ENCODE measurements at regions not wholly inside any gene's neighbourhood (a gene's known extent, or its start where the extent isn't known, plus 50 kb on each side); places are given as distances from the start of the nearest gene placed in this dataset.

DNA sequence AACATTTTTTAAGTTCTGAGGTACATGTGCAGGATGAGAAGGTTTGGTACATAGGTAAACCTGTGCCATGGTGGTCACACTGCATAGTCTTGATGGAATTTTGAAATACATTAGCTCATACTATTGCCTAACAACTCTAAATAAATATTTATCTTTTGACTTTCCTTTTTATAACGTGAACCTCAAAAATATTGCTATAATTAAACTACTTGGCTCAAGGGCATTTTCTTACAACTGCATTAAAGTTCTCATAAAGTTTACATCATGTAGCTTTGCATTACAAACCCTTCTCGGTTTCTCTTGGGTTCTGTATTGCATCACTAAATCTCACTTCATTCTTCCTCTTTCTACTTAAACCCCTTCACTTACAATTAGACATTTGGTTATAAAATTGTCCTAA, 636.0 kb upstream of the PTCHD4 start:
- no peaks in the 10 kb centered on the region for H3K9me3 ChIP-seq (ENCODE audit: control insufficient read depth, insufficient read depth, low read length)
- H3K4me1 Mint-ChIP-seq: no peaks in the 10 kb centered on the region
- TF ChIP-seq, protein P1, sequence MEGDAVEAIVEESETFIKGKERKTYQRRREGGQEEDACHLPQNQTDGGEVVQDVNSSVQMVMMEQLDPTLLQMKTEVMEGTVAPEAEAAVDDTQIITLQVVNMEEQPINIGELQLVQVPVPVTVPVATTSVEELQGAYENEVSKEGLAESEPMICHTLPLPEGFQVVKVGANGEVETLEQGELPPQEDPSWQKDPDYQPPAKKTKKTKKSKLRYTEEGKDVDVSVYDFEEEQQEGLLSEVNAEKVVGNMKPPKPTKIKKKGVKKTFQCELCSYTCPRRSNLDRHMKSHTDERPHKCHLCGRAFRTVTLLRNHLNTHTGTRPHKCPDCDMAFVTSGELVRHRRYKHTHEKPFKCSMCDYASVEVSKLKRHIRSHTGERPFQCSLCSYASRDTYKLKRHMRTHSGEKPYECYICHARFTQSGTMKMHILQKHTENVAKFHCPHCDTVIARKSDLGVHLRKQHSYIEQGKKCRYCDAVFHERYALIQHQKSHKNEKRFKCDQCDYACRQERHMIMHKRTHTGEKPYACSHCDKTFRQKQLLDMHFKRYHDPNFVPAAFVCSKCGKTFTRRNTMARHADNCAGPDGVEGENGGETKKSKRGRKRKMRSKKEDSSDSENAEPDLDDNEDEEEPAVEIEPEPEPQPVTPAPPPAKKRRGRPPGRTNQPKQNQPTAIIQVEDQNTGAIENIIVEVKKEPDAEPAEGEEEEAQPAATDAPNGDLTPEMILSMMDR (IDR thresholded peaks at IDR 0.05): no peak
- peaks cover 10 to 18% of the 10 kb centered on the region in 2 donors for H3K9me3 Mint-ChIP-seq
- H3K27me3 ChIP-seq (ENCODE audit: control insufficient read depth, insufficient read depth, low read length): no peaks in the 10 kb centered on the region
- no peaks in the 10 kb centered on the region for H3K36me3 ChIP-seq (ENCODE audit: control insufficient read depth, insufficient read depth, low read length)
- no peak overlapping the region for H3K4me3 Mint-ChIP-seq
- no peaks in the 10 kb centered on the region for H3K27me3 Mint-ChIP-seq (ENCODE audit: low read depth in 2 of 2)
- H3K4me1 ChIP-seq (ENCODE audit: control insufficient read depth, insufficient read depth, low read length): no peaks in the 10 kb centered on the region
- ATAC-seq (no peak), DNase-seq (no peak)
- no peak overlapping the region for H3K4me3 ChIP-seq (ENCODE audit: low read length)
- H3K27ac Mint-ChIP-seq: no peak overlapping the region
- intact Hi-C loops (cut with micrococcal nuclease): no loop called here
- H3K27ac ChIP-seq (ENCODE audit: low read length): no peak overlapping the region
- WGBS (ENCODE audit: insufficient coverage): 73% methylated on average over 2 of the region's 2 CpGs
- H3K36me3 Mint-ChIP-seq: peaks cover 12% of the 10 kb centered on the region

DNA sequence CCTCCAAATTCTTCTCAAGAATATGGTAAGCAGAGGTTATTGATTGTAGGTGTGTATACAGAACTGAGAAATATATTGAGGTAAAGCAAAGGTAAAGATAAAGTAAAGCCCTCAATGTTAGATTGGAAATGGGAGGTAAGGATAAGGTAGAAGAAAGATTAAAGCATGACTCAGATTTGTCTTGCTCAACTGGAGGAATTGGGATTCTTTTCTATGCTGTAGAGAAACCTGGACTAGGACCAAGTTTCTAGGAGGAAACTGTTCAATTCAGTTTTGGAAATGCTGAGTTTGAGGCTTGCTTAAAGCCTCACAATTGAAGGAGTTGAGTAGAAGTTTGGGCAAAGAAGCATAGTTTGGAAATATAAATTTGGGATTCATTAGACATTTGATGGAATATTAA, 634.0 kb upstream of the PTCHD4 start:
- ATAC-seq: no peak
- intact Hi-C loops (cut with micrococcal nuclease): no loop called here
- H3K9me3 ChIP-seq (ENCODE audit: control insufficient read depth, insufficient read depth, low read length): no peaks in the 10 kb centered on the region
- no peak overlapping the region for H3K4me3 ChIP-seq (ENCODE audit: low read length)
- H3K27me3 Mint-ChIP-seq (ENCODE audit: low read depth in 2 of 2): no peaks in the 10 kb centered on the region
- no peaks in the 10 kb centered on the region for H3K36me3 ChIP-seq (ENCODE audit: control insufficient read depth, insufficient read depth, low read length)
- no peak overlapping the region for H3K27ac ChIP-seq (ENCODE audit: low read length)
- H3K4me1 Mint-ChIP-seq: no peaks in the 10 kb centered on the region
- no peaks in the 10 kb centered on the region for H3K27me3 ChIP-seq (ENCODE audit: control insufficient read depth, insufficient read depth, low read length)
- peaks cover 5 to 14% of the 10 kb centered on the region in 2 donors for H3K9me3 Mint-ChIP-seq
- H3K4me1 ChIP-seq (ENCODE audit: control insufficient read depth, insufficient read depth, low read length): no peaks in the 10 kb centered on the region
- TF ChIP-seq, protein P1 (IDR thresholded peaks at IDR 0.05): no peak
- no peak overlapping the region for H3K4me3 Mint-ChIP-seq
- no peak for DNase-seq
- no peak overlapping the region for H3K27ac Mint-ChIP-seq
- H3K36me3 Mint-ChIP-seq: peaks cover 12% of the 10 kb centered on the region

DNA sequence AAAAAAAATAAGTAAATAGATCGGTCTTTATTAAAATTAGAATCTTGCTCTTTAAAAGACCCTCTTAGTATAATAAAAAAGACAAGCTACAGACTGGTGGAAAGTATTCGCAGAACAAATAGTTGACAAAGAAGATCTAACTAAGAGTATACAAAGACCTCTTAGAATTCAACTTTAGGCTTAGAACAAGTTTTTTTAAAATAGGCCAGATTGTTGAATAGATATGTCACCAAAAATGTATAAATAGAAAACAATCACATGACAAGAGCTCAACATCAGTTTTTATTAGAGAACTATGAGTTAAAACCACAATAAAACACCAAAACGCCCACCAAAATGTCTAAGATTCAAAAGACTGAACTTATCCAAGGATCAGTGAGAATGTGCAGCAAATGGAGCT, 632.7 kb upstream of the PTCHD4 start:
- no peaks in the 10 kb centered on the region for H3K27me3 Mint-ChIP-seq (ENCODE audit: low read depth in 2 of 2)
- intact Hi-C loops (cut with micrococcal nuclease): no loop called here
- Histone ChIP-seq H3K4me1 (ENCODE audit: control insufficient read depth, insufficient read depth, low read length) (no peaks in the 10 kb centered on the region), H3K9me3 (ENCODE audit: control insufficient read depth, insufficient read depth, low read length) (no peaks in the 10 kb centered on the region), H3K36me3 (ENCODE audit: control insufficient read depth, insufficient read depth, low read length) (no peaks in the 10 kb centered on the region), H3K27me3 (ENCODE audit: control insufficient read depth, insufficient read depth, low read length) (no peaks in the 10 kb centered on the region), H3K27ac (ENCODE audit: low read length) (no peak overlapping the region), H3K4me3 (ENCODE audit: low read length) (no peak overlapping the region)
- 55% methylated on average over 1 of the region's 3 CpGs for WGBS (ENCODE audit: insufficient coverage)
- peaks cover 5 to 12% of the 10 kb centered on the region in 2 donors for H3K9me3 Mint-ChIP-seq
- TF ChIP-seq, protein P1 (IDR thresholded peaks at IDR 0.05): no peak
- no peaks in the 10 kb centered on the region for H3K4me1 Mint-ChIP-seq
- H3K4me3 Mint-ChIP-seq: no peak overlapping the region
- peaks cover 12% of the 10 kb centered on the region for H3K36me3 Mint-ChIP-seq
- DNase-seq (no peak), ATAC-seq (no peak)
- H3K27ac Mint-ChIP-seq: no peak overlapping the region

DNA sequence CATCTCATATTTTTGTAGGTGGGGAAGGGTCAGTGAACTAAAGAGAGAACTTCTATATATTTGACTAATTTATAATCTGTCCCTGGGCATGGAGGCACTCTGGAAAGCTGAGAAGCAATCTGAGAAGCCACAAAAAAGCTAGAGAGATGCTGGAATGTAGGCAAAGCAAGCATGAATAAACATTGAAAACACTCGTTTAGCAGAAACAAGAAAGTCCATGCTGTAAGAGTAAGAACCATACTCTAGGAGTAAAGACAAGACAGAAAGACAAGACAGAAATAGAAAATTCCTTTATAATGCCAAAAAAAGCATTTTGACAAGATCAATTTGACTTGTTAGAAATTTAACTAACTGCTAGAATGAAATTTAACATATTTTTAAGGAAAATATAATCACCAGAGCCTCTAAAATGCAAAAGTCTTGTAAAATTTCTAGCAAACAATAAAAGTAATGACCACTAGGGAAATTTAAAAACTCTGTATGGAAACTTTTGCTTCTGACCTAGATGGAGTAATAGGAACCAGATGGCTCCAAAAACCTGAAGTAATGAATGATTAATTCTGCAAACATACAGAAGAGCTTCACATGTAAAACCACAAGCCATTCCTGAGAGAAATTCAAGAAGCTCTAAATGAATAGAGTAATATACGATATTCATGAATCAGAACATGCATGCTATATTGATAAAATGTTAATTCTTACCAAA, 625.7 kb upstream of the PTCHD4 start:
- Mint-ChIP-seq H3K27ac (no peak overlapping the region), H3K27me3 (ENCODE audit: low read depth in 2 of 2) (no peaks in the 10 kb centered on the region), H3K4me3 (no peak overlapping the region), H3K4me1 (no peaks in the 10 kb centered on the region), H3K36me3 (peaks cover 22% of the 10 kb centered on the region), H3K9me3 (peaks cover 12 to 21% of the 10 kb centered on the region in 2 donors)
- Histone ChIP-seq H3K27me3 (ENCODE audit: control insufficient read depth, insufficient read depth, low read length) (no peaks in the 10 kb centered on the region), H3K36me3 (ENCODE audit: control insufficient read depth, insufficient read depth, low read length) (no peaks in the 10 kb centered on the region), H3K9me3 (ENCODE audit: control insufficient read depth, insufficient read depth, low read length) (no peaks in the 10 kb centered on the region), H3K27ac (ENCODE audit: low read length) (no peak overlapping the region), H3K4me1 (ENCODE audit: control insufficient read depth, insufficient read depth, low read length) (no peaks in the 10 kb centered on the region), H3K4me3 (ENCODE audit: low read length) (no peak overlapping the region)
- 91% methylated on average over 1 of the region's 2 CpGs for WGBS (ENCODE audit: insufficient coverage)
- intact Hi-C loops (cut with micrococcal nuclease): no loop called here
- TF ChIP-seq, protein P1 (IDR thresholded peaks at IDR 0.05): no peak
- no peak for DNase-seq
- no peak for ATAC-seq

Measured in natural killer cell (primary cell).